CD14-positive monocyte (primary cell): ENCODE measurements at regions not wholly inside any gene's neighbourhood (a gene's known extent, or its start where the extent isn't known, plus 50 kb on each side); places are given as distances from the start of the nearest gene placed in this dataset.

Experiments used
- DNase-seq, 3 donors: peaks; one replicate each; pipeline ENCODE4 v3.0.0-alpha.2; 2011 to 2022
- H2AFZ ChIP-seq: 2 replicates; pipeline ENCODE4 v1.6.0; 2012; ENCODE audit warnings: mild to moderate bottlenecking, low read depth, low read length, inconsistent platforms; ENCODE audit not compliant: insufficient read depth, poor library complexity, severe bottlenecking
- H3K27ac ChIP-seq, 2 donors: 1 replicate in 1 of 2; 2 replicates in 1 of 2; pipeline ENCODE4 v1.5.1; 2012 to 2013; ENCODE audit warnings: low read length in 2 of 2, control low read depth in 1 of 2, inconsistent platforms in 1 of 2, low read depth in 1 of 2, mild to moderate bottlenecking in 1 of 2
- H3K27me3 ChIP-seq, 2 donors: one replicate each; pipeline versions ENCODE4 v1.6.0 to v1.6.1; 2011 to 2013; ENCODE audit warnings: low read length in 2 of 2; ENCODE audit not compliant: control insufficient read depth in 2 of 2, insufficient read depth in 2 of 2
- H3K36me3 ChIP-seq, 2 donors: replicated peaks in 1 of 2; 1 replicate in 1 of 2; 2 replicates in 1 of 2; pipeline versions ENCODE4 v1.5.1 to v1.6.1; 2012 to 2013; ENCODE audit warnings: low read length in 2 of 2, control low read depth in 1 of 2, inconsistent platforms in 1 of 2, mild to moderate bottlenecking in 1 of 2; ENCODE audit not compliant: insufficient read depth in 2 of 2, control insufficient read depth in 1 of 2
- H3K4me1 ChIP-seq, 2 donors: 1 replicate in 1 of 2; 2 replicates in 1 of 2; pipeline versions ENCODE4 v1.5.1 to v1.6.1; 2012 to 2013; ENCODE audit warnings: low read length in 2 of 2, control low read depth in 1 of 2, inconsistent platforms in 1 of 2, mild to moderate bottlenecking in 1 of 2, moderate library complexity in 1 of 2; ENCODE audit not compliant: insufficient read depth in 2 of 2, control insufficient read depth in 1 of 2
- H3K4me2 ChIP-seq: replicated peaks from 2 replicates; pipeline ENCODE3; 2012; ENCODE audit warnings: low read length, moderate library complexity, mild to moderate bottlenecking; ENCODE audit not compliant: poor library complexity, severe bottlenecking; ENCODE audit errors: extremely low read depth
- H3K4me3 ChIP-seq, 3 experiments: fragments of 200-600 bp in 1 of 3; sonication (generic) in 1 of 3; replicated peaks in 1 of 3; 1 replicate in 2 of 3; 2 replicates in 1 of 3; pipeline ENCODE4 v1.5.1; 2011 to 2013; ENCODE audit warnings: low read length in 3 of 3, mild to moderate bottlenecking in 3 of 3, control low read depth in 2 of 3, low read depth in 2 of 3, inconsistent platforms in 1 of 3, moderate library complexity in 1 of 3
- H3K79me2 ChIP-seq: 2 replicates; pipeline ENCODE4 v1.6.0; 2012; ENCODE audit warnings: mild to moderate bottlenecking, control low read depth, inconsistent platforms, low read length, moderate library complexity; ENCODE audit not compliant: insufficient read depth
- H3K9ac ChIP-seq: 2 replicates; pipeline ENCODE4 v1.6.0; 2017; ENCODE audit warnings: low read length, mild to moderate bottlenecking; ENCODE audit not compliant: insufficient read depth, poor library complexity, severe bottlenecking
- H3K9me3 ChIP-seq, 2 donors: replicated peaks in 1 of 2; 1 replicate in 1 of 2; 2 replicates in 1 of 2; pipeline versions ENCODE4 v1.5.1 to v1.6.1; 2012 to 2013; ENCODE audit warnings: low read length in 2 of 2, control low read depth in 1 of 2; ENCODE audit not compliant: control insufficient read depth in 1 of 2, insufficient read depth in 1 of 2
- H4K20me1 ChIP-seq: 2 replicates; pipeline ENCODE4 v1.6.0; 2012; ENCODE audit warnings: mild to moderate bottlenecking, low read length, control low read depth, moderate library complexity; ENCODE audit not compliant: insufficient read depth
- H3K27ac Mint-ChIP-seq, 7 donors: one replicate each; pipeline ENCODE4 v1.8.0; 2020; ENCODE audit warnings: mild to moderate bottlenecking in 7 of 7, mixed read lengths in 7 of 7, moderate library complexity in 6 of 7, inconsistent platforms in 2 of 7
- H3K27me3 Mint-ChIP-seq, 3 donors: one replicate each; pipeline ENCODE4 v1.8.0; 2021 to 2022; ENCODE audit warnings: low read depth in 3 of 3, mild to moderate bottlenecking in 3 of 3, mixed read lengths in 3 of 3, moderate library complexity in 3 of 3, inconsistent platforms in 1 of 3
- H3K36me3 Mint-ChIP-seq, 2 donors: one replicate each; pipeline ENCODE4 v1.8.0; 2020; ENCODE audit warnings: mixed read lengths in 2 of 2, inconsistent platforms in 1 of 2, mild to moderate bottlenecking in 1 of 2
- H3K4me1 Mint-ChIP-seq: one replicate; pipeline ENCODE4 v1.8.0; 2020; ENCODE audit warnings: mild to moderate bottlenecking, mixed read lengths
- H3K4me3 Mint-ChIP-seq, 2 donors: one replicate each; pipeline ENCODE4 v1.8.0; 2020; ENCODE audit warnings: mild to moderate bottlenecking in 2 of 2, mixed read lengths in 2 of 2, moderate library complexity in 1 of 2
- H3K9me3 Mint-ChIP-seq, 7 donors: one replicate each; pipeline ENCODE4 v1.8.0; 2020 to 2022; ENCODE audit warnings: mixed read lengths in 7 of 7, mild to moderate bottlenecking in 6 of 7, moderate library complexity in 6 of 7, inconsistent platforms in 2 of 7
- CTCF ChIP-seq: fragments of 200-600 bp; IDR thresholded peaks from one replicate; pipeline ENCODE4 v1.8.0; 2022; ENCODE audit warnings: antibody characterized with exemption, mild to moderate bottlenecking
- WGBS: methylation state at CpG from one replicate; pipeline ENCODE4 v1.1.5; 2013; ENCODE audit warnings: missing lambda C conversion rate; ENCODE audit not compliant: insufficient coverage; 5-methylcytosine and 5-hydroxymethylcytosine counted together
- intact Hi-C, 2 donors: fragments of 100-400 bp; cut with micrococcal nuclease; formaldehyde crosslinking; loops; one replicate each; pipeline versions ENCODE4 v1.15.0 to v1.15.1; 2023

DNA sequence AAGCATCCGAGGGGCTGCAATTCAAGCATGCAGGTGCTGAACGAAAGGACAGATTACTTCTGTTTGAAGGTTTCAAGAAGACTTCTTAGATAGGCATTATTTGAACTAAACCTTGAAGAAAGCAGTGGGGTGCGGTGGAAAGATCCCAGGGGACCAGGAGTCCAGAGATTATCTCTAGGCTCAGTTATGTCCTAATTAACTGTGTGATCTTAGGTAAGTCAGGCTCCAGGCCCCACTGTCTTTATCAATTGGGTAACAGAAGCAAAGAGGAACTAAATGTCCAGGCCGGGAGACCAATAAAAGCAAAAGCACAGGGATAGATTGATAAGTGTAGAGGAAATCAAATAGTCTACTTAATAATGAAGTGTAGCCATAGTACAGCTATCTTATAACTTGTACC, 72.9 kb upstream of the CDC42BPA start:
- H3K4me1 ChIP-seq, result no peaks in the 10 kb centered on the region
- Mint-ChIP-seq H3K36me3 (no peaks in the 10 kb centered on the region), H3K4me3 (no peak overlapping the region), H3K27me3 (peaks cover 0 to 5% (median 0%) of the 10 kb centered on the region in 3 donors), H3K4me1 (no peaks in the 10 kb centered on the region), H3K27ac (no peak overlapping the region), H3K9me3 (peaks cover 0 to 3% (median 0%) of the 10 kb centered on the region in 7 donors)
- H3K4me3 ChIP-seq, result no peak overlapping the region
- no peaks in the 10 kb centered on the region for H4K20me1 ChIP-seq
- no peaks in the 10 kb centered on the region for H3K9me3 ChIP-seq
- WGBS, result 94% methylated on average over 3 of the region's 4 CpGs
- no peak overlapping the region for H3K27ac ChIP-seq
- no peak overlapping the region for H3K9ac ChIP-seq
- no peak overlapping the region for H2AFZ ChIP-seq
- H3K79me2 ChIP-seq, result no peaks in the 10 kb centered on the region
- H3K4me2 ChIP-seq, result no peak overlapping the region
- no peaks in the 10 kb centered on the region for H3K27me3 ChIP-seq
- TF ChIP-seq CTCF, result no peak
- no peaks in the 10 kb centered on the region for H3K36me3 ChIP-seq
- DNase-seq, result no peak
- intact Hi-C loops, result no loop called here

DNA sequence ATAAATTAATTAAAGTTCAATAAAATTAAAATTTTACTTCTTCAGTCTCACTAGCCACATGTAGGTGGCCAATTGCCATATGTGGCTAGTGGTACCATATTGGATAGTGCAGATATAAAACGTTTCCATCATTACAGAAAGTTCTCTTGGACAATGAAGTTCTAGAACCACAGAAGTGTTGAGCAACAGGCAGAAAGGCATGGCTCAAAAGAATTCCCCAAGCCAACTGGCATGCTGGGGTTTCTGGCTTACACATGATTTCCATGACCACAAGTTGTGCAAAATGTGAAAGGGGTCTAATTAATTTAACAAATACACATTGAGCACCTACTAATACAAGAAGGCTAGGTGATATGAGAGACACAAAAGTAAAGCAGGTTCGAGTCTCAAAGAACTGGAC, 72.2 kb upstream of the CDC42BPA start:
- peaks cover 0 to 3% (median 0%) of the 10 kb centered on the region in 7 donors for H3K9me3 Mint-ChIP-seq
- Histone ChIP-seq H3K9me3 (no peaks in the 10 kb centered on the region), H3K4me2 (no peak overlapping the region), H3K79me2 (no peaks in the 10 kb centered on the region), H4K20me1 (no peaks in the 10 kb centered on the region), H3K27ac (no peak overlapping the region), H3K36me3 (no peaks in the 10 kb centered on the region), H3K27me3 (no peaks in the 10 kb centered on the region), H3K4me1 (no peaks in the 10 kb centered on the region), H2AFZ (no peak overlapping the region), H3K9ac (no peak overlapping the region), H3K4me3 (no peak overlapping the region)
- H3K4me1 Mint-ChIP-seq, result no peaks in the 10 kb centered on the region
- no peak for DNase-seq
- intact Hi-C loops, result no loop called here
- no peaks in the 10 kb centered on the region for H3K36me3 Mint-ChIP-seq
- peaks cover 0 to 3% (median 0%) of the 10 kb centered on the region in 3 donors for H3K27me3 Mint-ChIP-seq
- no peak overlapping the region for H3K27ac Mint-ChIP-seq
- no peak overlapping the region for H3K4me3 Mint-ChIP-seq
- WGBS, result 83% methylated on average over 1 of the region's 2 CpGs
- TF ChIP-seq CTCF, result no peak
